Neuronal stem cell (in vitro differentiated cells): ENCODE measurements at regions not wholly inside any gene's neighbourhood (a gene's known extent, or its start where the extent isn't known, plus 50 kb on each side); places are given as distances from the start of the nearest gene placed in this dataset.

Experiments used
- DNase-seq: peaks from one replicate; pipeline ENCODE4 v3.0.0-alpha.2; 2013; ENCODE audit warnings: low spot score
- H2AFZ ChIP-seq: one replicate; pipeline ENCODE4 v1.6.1; 2013; ENCODE audit warnings: mild to moderate bottlenecking, low read length, inconsistent platforms
- H2AK5ac ChIP-seq: 2 replicates; pipeline ENCODE4 v1.6.1; 2013; ENCODE audit warnings: low read depth, mild to moderate bottlenecking, inconsistent platforms, low read length, moderate library complexity, mixed read lengths
- H2BK120ac ChIP-seq: 2 replicates; pipeline ENCODE4 v1.6.1; 2013; ENCODE audit warnings: low read depth, mild to moderate bottlenecking, inconsistent platforms, low read length, moderate library complexity, mixed read lengths
- H2BK12ac ChIP-seq: one replicate; pipeline ENCODE4 v1.6.1; 2013; ENCODE audit warnings: low read length, inconsistent platforms
- H2BK15ac ChIP-seq: 2 replicates; pipeline ENCODE4 v1.6.1; 2013; ENCODE audit warnings: mild to moderate bottlenecking, low read length, inconsistent platforms, mixed read lengths
- H2BK5ac ChIP-seq: one replicate; pipeline ENCODE4 v1.6.1; 2013; ENCODE audit warnings: inconsistent platforms, mild to moderate bottlenecking, low read length, moderate library complexity
- H3K14ac ChIP-seq: one replicate; pipeline ENCODE4 v1.6.1; 2013; ENCODE audit warnings: low read length, inconsistent platforms
- H3K18ac ChIP-seq: 2 replicates; pipeline ENCODE4 v1.6.1; 2013; ENCODE audit warnings: low read length, inconsistent platforms
- H3K23ac ChIP-seq: 2 replicates; pipeline ENCODE4 v1.6.1; 2013; ENCODE audit warnings: low read depth, mild to moderate bottlenecking, mixed read lengths, low read length, inconsistent platforms; ENCODE audit not compliant: poor library complexity
- H3K27ac ChIP-seq: replicated peaks from 3 replicates; pipeline ENCODE4 v1.5.1; 2013; ENCODE audit warnings: low read length, inconsistent platforms
- H3K27me3 ChIP-seq, 3 experiments: 2 replicates each; pipeline ENCODE4 v1.6.1; 2013; ENCODE audit warnings: low read length in 3 of 3, mild to moderate bottlenecking in 2 of 3, inconsistent platforms in 1 of 3, low read depth in 1 of 3, mixed read lengths in 1 of 3, moderate library complexity in 1 of 3; ENCODE audit not compliant: control insufficient read depth in 3 of 3, insufficient read depth in 3 of 3
- H3K36me3 ChIP-seq, 2 donors: replicated peaks in 1 of 2; 2 replicates each; pipeline ENCODE4 v1.6.1; 2013; ENCODE audit warnings: low read length in 2 of 2; ENCODE audit not compliant: control insufficient read depth in 2 of 2, insufficient read depth in 2 of 2
- H3K4ac ChIP-seq: 2 replicates; pipeline ENCODE4 v1.6.1; 2013; ENCODE audit warnings: inconsistent platforms, mild to moderate bottlenecking, low read length, moderate library complexity
- H3K4me1 ChIP-seq, 2 donors: 1 replicate in 1 of 2; 2 replicates in 1 of 2; pipeline ENCODE4 v1.6.1; 2013; ENCODE audit warnings: low read length in 2 of 2, low read depth in 1 of 2; ENCODE audit not compliant: control insufficient read depth in 2 of 2, insufficient read depth in 1 of 2
- H3K4me2 ChIP-seq: one replicate; pipeline ENCODE4 v1.6.1; 2013; ENCODE audit warnings: mild to moderate bottlenecking, low read length, inconsistent platforms; ENCODE audit not compliant: insufficient read depth, poor library complexity, severe bottlenecking
- H3K4me3 ChIP-seq, 2 donors: 2 replicates each; pipeline ENCODE4 v1.5.1; 2013; ENCODE audit warnings: low read length in 2 of 2, mild to moderate bottlenecking in 2 of 2, inconsistent platforms in 1 of 2, moderate library complexity in 1 of 2
- H3K79me1 ChIP-seq: one replicate; pipeline ENCODE4 v1.6.1; 2013; ENCODE audit warnings: low read depth, mild to moderate bottlenecking, inconsistent platforms, low read length, moderate library complexity
- H3K9ac ChIP-seq: one replicate; pipeline ENCODE4 v1.6.1; 2013; ENCODE audit warnings: mild to moderate bottlenecking, low read depth, low read length, inconsistent platforms; ENCODE audit not compliant: poor library complexity
- H3K9me3 ChIP-seq, 2 donors: replicated peaks in 1 of 2; 2 replicates each; pipeline versions ENCODE3 to v1.6.1; 2013; ENCODE audit warnings: low read length in 2 of 2, mild to moderate bottlenecking in 2 of 2, inconsistent platforms in 1 of 2, low read depth in 1 of 2, mixed read lengths in 1 of 2, moderate library complexity in 1 of 2; ENCODE audit not compliant: control insufficient read depth in 2 of 2, insufficient read depth in 1 of 2
- H4K8ac ChIP-seq: one replicate; pipeline ENCODE4 v1.6.1; 2013; ENCODE audit warnings: low read depth, mild to moderate bottlenecking, inconsistent platforms, low read length, moderate library complexity
- H4K91ac ChIP-seq: one replicate; pipeline ENCODE4 v1.6.1; 2013; ENCODE audit warnings: low read length, low read depth, mild to moderate bottlenecking, inconsistent platforms; ENCODE audit not compliant: poor library complexity
- WGBS, 2 donors: extraction: QIAGEN DNeasy Blood & Tissue Kit; methylation state at CpG; one replicate each; pipeline ENCODE4 v1.1.7; 2013; ENCODE audit warnings: missing lambda C conversion rate in 2 of 2, mixed read lengths in 1 of 2; ENCODE audit not compliant: insufficient read length in 2 of 2, insufficient replicate concordance in 1 of 2; ENCODE audit errors: extremely low coverage in 2 of 2; 5-methylcytosine and 5-hydroxymethylcytosine counted together

- no peak overlapping the region for H3K4me2 ChIP-seq
- H2BK5ac ChIP-seq = no peak overlapping the region
- DNase-seq = no peak
- H3K14ac ChIP-seq = no peak overlapping the region
- no peak overlapping the region for H3K23ac ChIP-seq
- H3K4me1 ChIP-seq = no peaks in the 10 kb centered on the region
- H3K79me1 ChIP-seq = no peaks in the 10 kb centered on the region
- H3K4ac ChIP-seq = no peak overlapping the region
- no peak overlapping the region for H2BK120ac ChIP-seq
- no peak overlapping the region for H2BK15ac ChIP-seq
- no peak overlapping the region for H3K27ac ChIP-seq
- H3K4me3 ChIP-seq = no peak overlapping the region
- H4K8ac ChIP-seq = no peak overlapping the region
- H4K91ac ChIP-seq = no peak overlapping the region
- no peak overlapping the region for H2AFZ ChIP-seq
- H3K9me3 ChIP-seq = no peaks in the 10 kb centered on the region
- no peak overlapping the region for H3K9ac ChIP-seq
- no peak overlapping the region for H2BK12ac ChIP-seq
- H2AK5ac ChIP-seq = no peak overlapping the region
- H3K27me3 ChIP-seq = no peaks in the 10 kb centered on the region
- no peak overlapping the region for H3K18ac ChIP-seq
- no peaks in the 10 kb centered on the region for H3K36me3 ChIP-seq
- no CpG with 5 or more reads among the region's 2 CpGs for WGBS, 2 donors
Measured at GRCh38 chr4:163611784-163612445, 117.4 kb downstream of the TMA16 start.

DNA sequence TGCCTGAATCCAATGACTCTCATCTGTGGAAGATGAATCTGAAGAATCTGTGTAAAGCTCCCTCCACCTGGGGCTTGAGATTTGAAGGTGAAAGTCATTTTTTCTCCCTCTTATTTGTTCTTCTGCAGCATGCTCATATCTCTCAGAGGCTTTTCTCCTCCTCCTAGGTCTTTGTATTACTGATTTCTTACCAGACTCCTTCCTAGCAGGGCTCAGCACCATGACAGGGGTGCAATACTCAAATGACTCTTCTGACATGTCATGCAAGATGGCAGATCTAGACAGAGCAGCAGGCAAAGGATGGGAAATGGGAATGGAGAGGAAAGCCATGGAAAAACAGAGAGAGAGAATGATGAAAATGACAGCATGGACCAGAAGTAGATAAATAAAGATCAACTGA is 118.3 kb downstream of the TMA16 start:
- no peak overlapping the region for H3K27ac ChIP-seq
- H2AK5ac ChIP-seq = no peak overlapping the region
- H3K27me3 ChIP-seq = no peaks in the 10 kb centered on the region
- H2BK15ac ChIP-seq = no peak overlapping the region
- no peak overlapping the region for H3K4me2 ChIP-seq
- no peak overlapping the region for H2BK12ac ChIP-seq
- no peak overlapping the region for H3K14ac ChIP-seq
- no peak overlapping the region for H2BK120ac ChIP-seq
- DNase-seq = no peak
- H2AFZ ChIP-seq = no peak overlapping the region
- H3K9me3 ChIP-seq = no peaks in the 10 kb centered on the region
- no peaks in the 10 kb centered on the region for H3K79me1 ChIP-seq
- H4K8ac ChIP-seq = no peak overlapping the region
- no peak overlapping the region for H3K4ac ChIP-seq
- no peaks in the 10 kb centered on the region for H3K4me1 ChIP-seq
- no peak overlapping the region for H3K4me3 ChIP-seq
- H3K9ac ChIP-seq = no peak overlapping the region
- no peak overlapping the region for H4K91ac ChIP-seq
- no peak overlapping the region for H2BK5ac ChIP-seq
- no peak overlapping the region for H3K18ac ChIP-seq
- H3K23ac ChIP-seq = no peak overlapping the region
- no peaks in the 10 kb centered on the region for H3K36me3 ChIP-seq

DNA sequence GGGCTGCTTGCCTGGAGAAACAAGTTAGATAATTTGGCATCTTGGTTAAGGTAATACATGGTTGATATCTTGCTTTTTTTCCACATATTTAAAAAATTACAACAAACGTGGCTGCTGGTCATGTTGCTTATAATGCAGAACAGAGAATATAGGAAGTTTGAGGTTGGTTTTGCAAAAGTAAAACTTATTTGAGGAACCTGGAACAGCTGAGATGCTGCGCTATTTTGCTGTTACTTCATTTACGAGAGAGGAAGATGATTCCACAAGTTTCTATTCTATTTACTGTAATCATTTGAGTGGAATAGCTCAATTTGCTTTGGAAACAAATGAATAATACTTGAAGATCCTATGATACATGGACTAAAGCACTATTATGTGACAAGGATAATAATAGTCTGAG is 118.9 kb downstream of the TMA16 start:
- Histone ChIP-seq H3K18ac (no peak overlapping the region), H3K4ac (no peak overlapping the region), H3K36me3 (no peaks in the 10 kb centered on the region), H2BK12ac (no peak overlapping the region), H3K9ac (no peak overlapping the region), H3K14ac (no peak overlapping the region), H3K4me3 (no peak overlapping the region), H3K27me3 (no peaks in the 10 kb centered on the region), H3K27ac (no peak overlapping the region), H2BK5ac (no peak overlapping the region), H3K79me1 (no peaks in the 10 kb centered on the region), H2AK5ac (no peak overlapping the region), H3K9me3 (no peaks in the 10 kb centered on the region), H2AFZ (no peak overlapping the region), H3K4me2 (no peak overlapping the region), H4K91ac (no peak overlapping the region), H4K8ac (no peak overlapping the region), H2BK15ac (no peak overlapping the region), H3K23ac (no peak overlapping the region), H3K4me1 (no peaks in the 10 kb centered on the region), H2BK120ac (no peak overlapping the region)
- no CpG with 5 or more reads among the region's 3 CpGs for WGBS, 2 donors
- DNase-seq = no peak

- Histone ChIP-seq H2AK5ac (no peak overlapping the region), H3K9me3 (no peaks in the 10 kb centered on the region), H2BK15ac (no peak overlapping the region), H3K27me3 (no peaks in the 10 kb centered on the region), H3K9ac (no peak overlapping the region), H3K27ac (no peak overlapping the region), H3K4me2 (no peak overlapping the region), H2BK120ac (no peak overlapping the region), H3K18ac (no peak overlapping the region), H3K36me3 (no peaks in the 10 kb centered on the region), H3K14ac (no peak overlapping the region), H3K79me1 (no peaks in the 10 kb centered on the region), H2BK12ac (no peak overlapping the region), H4K8ac (no peak overlapping the region), H3K4ac (no peak overlapping the region), H3K4me3 (no peak overlapping the region), H2AFZ (no peak overlapping the region), H2BK5ac (no peak overlapping the region), H3K23ac (no peak overlapping the region), H3K4me1 (no peaks in the 10 kb centered on the region), H4K91ac (no peak overlapping the region)
- WGBS, 2 donors = no CpG with 5 or more reads among the region's 3 CpGs
- no peak for DNase-seq
Measured at GRCh38 chr4:163614866-163615265, 120.4 kb downstream of the TMA16 start.
